ENCODE measurements at regions not wholly inside any gene's neighbourhood (a gene's known extent, or its start where the extent isn't known, plus 50 kb on each side); places are given as distances from the start of the nearest gene placed in this dataset.

DNA sequence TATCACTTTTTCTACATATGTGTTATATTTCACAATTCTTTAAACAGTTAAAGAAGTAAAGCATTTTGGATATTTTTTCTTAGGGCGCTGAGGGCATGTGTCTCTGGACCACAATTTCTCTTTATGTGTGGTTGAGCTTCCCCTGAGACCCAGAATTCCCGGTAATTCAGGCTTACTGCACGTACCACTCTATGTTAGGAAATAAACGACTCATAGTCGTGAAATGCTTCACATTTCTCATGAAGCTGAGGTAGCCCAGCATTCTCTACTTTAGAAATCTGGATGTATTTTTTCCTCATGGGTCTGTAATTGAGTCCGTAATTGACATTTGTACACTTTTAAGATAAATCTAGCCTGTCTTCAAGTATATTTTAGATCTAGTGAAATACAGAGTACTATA lies 170.6 kb downstream of the FZD1 start:
- ATAC-seq (no peak), DNase-seq (ENCODE audit: low read depth, low spot score) (no peak)
- POLR2A ChIA-PET: no interaction called here

More for the DNA sequence above, 170.6 kb downstream of the FZD1 start:
- Histone ChIP-seq H3K9me2 (ENCODE audit: insufficient read depth) (no peaks in the 10 kb centered on the region), H3K4me3 (replicated peaks in 1 of 2; ENCODE audit: low read depth in 1 of 2, low read length in 2 of 2) (no peak overlapping the region), H3K36me3 (ENCODE audit: control insufficient read depth in 1 of 2, insufficient read depth in 2 of 2, low read length in 2 of 2) (no peaks in the 10 kb centered on the region), H3K27me3 (ENCODE audit: insufficient read depth, low read length) (no peaks in the 10 kb centered on the region; the same call in 1 of the 2 replicates), H2AFZ (ENCODE audit: low read depth, low read length, poor library complexity, severe bottlenecking) (no peak overlapping the region), H3K4me2 (ENCODE audit: low read length) (no peak overlapping the region), H3K79me2 (ENCODE audit: insufficient read depth, low read length) (no peaks in the 10 kb centered on the region), H4K20me1 (ENCODE audit: insufficient read depth) (no peaks in the 10 kb centered on the region), H3K4me1 (ENCODE audit: control insufficient read depth in 1 of 2, insufficient read depth in 2 of 2, low read length in 2 of 2) (no peaks in the 10 kb centered on the region), H3K9ac (ENCODE audit: low read length) (no peak overlapping the region), H3K9me3 (ENCODE audit: control insufficient read depth in 1 of 2, insufficient read depth in 1 of 2, low read depth in 1 of 2, low read length in 2 of 2) (no peaks in the 10 kb centered on the region), H3K27ac (ENCODE audit: low read depth, low read length) (no peak overlapping the region)
- intact Hi-C loops (cut with micrococcal nuclease): no loop called here
- ChIA-PET CTCF (no interaction called here), RAD21 (ENCODE audit: low non-redundant PET in 1 of 2, low total read pairs in 2 of 2, uncharacterized antibody in 2 of 2, unreplicated experiment in 2 of 2) (no interaction called here)
- BruUV-seq (replicated peaks): no TSS peak
- TF ChIP-seq ELF1 (IDR thresholded peaks at IDR 0.05; ENCODE audit: borderline replicate concordance, low read depth) (no peak), CBX3 (IDR thresholded peaks at IDR 0.05; ENCODE audit: low read depth) (no peak), TCF7L2 (IDR thresholded peaks at IDR 0.05; ENCODE audit: borderline replicate concordance, extremely low read depth, insufficient read depth, insufficient read length) (no peak), SIN3A (IDR thresholded peaks at IDR 0.05; ENCODE audit: low read depth) (no peak), POLR2A (IDR thresholded peaks at IDR 0.05; ENCODE audit: borderline replicate concordance, extremely low read depth, insufficient read depth, insufficient read length) (no peak), RAD21 (IDR thresholded peaks at IDR 0.05; ENCODE audit: low read depth) (no peak), ZFX (IDR thresholded peaks at IDR 0.05) (no peak), FOSL1 (IDR thresholded peaks at IDR 0.05; ENCODE audit: low read depth) (no peak)
- TF ChIP-seq, protein P1, sequence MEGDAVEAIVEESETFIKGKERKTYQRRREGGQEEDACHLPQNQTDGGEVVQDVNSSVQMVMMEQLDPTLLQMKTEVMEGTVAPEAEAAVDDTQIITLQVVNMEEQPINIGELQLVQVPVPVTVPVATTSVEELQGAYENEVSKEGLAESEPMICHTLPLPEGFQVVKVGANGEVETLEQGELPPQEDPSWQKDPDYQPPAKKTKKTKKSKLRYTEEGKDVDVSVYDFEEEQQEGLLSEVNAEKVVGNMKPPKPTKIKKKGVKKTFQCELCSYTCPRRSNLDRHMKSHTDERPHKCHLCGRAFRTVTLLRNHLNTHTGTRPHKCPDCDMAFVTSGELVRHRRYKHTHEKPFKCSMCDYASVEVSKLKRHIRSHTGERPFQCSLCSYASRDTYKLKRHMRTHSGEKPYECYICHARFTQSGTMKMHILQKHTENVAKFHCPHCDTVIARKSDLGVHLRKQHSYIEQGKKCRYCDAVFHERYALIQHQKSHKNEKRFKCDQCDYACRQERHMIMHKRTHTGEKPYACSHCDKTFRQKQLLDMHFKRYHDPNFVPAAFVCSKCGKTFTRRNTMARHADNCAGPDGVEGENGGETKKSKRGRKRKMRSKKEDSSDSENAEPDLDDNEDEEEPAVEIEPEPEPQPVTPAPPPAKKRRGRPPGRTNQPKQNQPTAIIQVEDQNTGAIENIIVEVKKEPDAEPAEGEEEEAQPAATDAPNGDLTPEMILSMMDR (IDR thresholded peaks at IDR 0.05 in 2 of 3, conservative IDR thresholded peaks at IDR 0.05 in 1 of 3; ENCODE audit: borderline replicate concordance in 1 of 3, insufficient read depth in 1 of 3, low read depth in 2 of 3, low read length in 2 of 3): no peak
- TF ChIP-seq, protein P2, sequence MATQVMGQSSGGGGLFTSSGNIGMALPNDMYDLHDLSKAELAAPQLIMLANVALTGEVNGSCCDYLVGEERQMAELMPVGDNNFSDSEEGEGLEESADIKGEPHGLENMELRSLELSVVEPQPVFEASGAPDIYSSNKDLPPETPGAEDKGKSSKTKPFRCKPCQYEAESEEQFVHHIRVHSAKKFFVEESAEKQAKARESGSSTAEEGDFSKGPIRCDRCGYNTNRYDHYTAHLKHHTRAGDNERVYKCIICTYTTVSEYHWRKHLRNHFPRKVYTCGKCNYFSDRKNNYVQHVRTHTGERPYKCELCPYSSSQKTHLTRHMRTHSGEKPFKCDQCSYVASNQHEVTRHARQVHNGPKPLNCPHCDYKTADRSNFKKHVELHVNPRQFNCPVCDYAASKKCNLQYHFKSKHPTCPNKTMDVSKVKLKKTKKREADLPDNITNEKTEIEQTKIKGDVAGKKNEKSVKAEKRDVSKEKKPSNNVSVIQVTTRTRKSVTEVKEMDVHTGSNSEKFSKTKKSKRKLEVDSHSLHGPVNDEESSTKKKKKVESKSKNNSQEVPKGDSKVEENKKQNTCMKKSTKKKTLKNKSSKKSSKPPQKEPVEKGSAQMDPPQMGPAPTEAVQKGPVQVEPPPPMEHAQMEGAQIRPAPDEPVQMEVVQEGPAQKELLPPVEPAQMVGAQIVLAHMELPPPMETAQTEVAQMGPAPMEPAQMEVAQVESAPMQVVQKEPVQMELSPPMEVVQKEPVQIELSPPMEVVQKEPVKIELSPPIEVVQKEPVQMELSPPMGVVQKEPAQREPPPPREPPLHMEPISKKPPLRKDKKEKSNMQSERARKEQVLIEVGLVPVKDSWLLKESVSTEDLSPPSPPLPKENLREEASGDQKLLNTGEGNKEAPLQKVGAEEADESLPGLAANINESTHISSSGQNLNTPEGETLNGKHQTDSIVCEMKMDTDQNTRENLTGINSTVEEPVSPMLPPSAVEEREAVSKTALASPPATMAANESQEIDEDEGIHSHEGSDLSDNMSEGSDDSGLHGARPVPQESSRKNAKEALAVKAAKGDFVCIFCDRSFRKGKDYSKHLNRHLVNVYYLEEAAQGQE (IDR thresholded peaks at IDR 0.05; ENCODE audit: low read depth): no peak
- TF ChIP-seq, protein P3, sequence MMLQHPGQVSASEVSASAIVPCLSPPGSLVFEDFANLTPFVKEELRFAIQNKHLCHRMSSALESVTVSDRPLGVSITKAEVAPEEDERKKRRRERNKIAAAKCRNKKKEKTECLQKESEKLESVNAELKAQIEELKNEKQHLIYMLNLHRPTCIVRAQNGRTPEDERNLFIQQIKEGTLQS (IDR thresholded peaks at IDR 0.05): no peak
